ENCODE measurements at regions not wholly inside any gene's neighbourhood (a gene's known extent, or its start where the extent isn't known, plus 50 kb on each side); places are given as distances from the start of the nearest gene placed in this dataset.

GRCh38 chr20:40436011-40436410 lies 253.0 kb downstream of the MAFB start:
- Mint-ChIP-seq H3K4me1 (ENCODE audit: low read depth in 2 of 2) (no peaks in the 10 kb centered on the region), H3K27ac (no peak overlapping the region), H3K27me3 (peaks cover under 1 to 13% of the 10 kb centered on the region in 2 donors), H3K36me3 (no peaks in the 10 kb centered on the region), H3K9me3 (no peaks in the 10 kb centered on the region), H3K4me3 (no peak overlapping the region)
- ATAC-seq: no peak
- DNase-seq (ENCODE audit: low spot score): no peak

- H3K9me3 Mint-ChIP-seq: no peaks in the 10 kb centered on the region
- H3K36me3 Mint-ChIP-seq: no peaks in the 10 kb centered on the region
- no peak overlapping the region for H3K4me3 Mint-ChIP-seq
- H3K4me1 Mint-ChIP-seq (ENCODE audit: low read depth in 2 of 2): no peaks in the 10 kb centered on the region
- H3K27ac Mint-ChIP-seq: no peak overlapping the region
- peaks cover 4 to 15% of the 10 kb centered on the region in 2 donors for H3K27me3 Mint-ChIP-seq
- DNase-seq (ENCODE audit: low spot score): no peak
- ATAC-seq: peak in 1 of 2 donors; percentile 19
Observed at GRCh38 chr20:40435146-40435895, 253.7 kb downstream of the MAFB start.

- H3K27ac Mint-ChIP-seq: no peak overlapping the region
- H3K4me1 Mint-ChIP-seq (ENCODE audit: low read depth in 2 of 2): no peaks in the 10 kb centered on the region
- peaks cover 4 to 15% of the 10 kb centered on the region in 2 donors for H3K27me3 Mint-ChIP-seq
- H3K4me3 Mint-ChIP-seq: no peak overlapping the region
- no peak for DNase-seq (ENCODE audit: low spot score)
- no peaks in the 10 kb centered on the region for H3K9me3 Mint-ChIP-seq
- no peaks in the 10 kb centered on the region for H3K36me3 Mint-ChIP-seq
- ATAC-seq: no peak
Observed at GRCh38 chr20:40434122-40434521, 254.9 kb downstream of the MAFB start.

GRCh38 chr20:40433341-40433861 lies 255.6 kb downstream of the MAFB start:
- H3K36me3 Mint-ChIP-seq: no peaks in the 10 kb centered on the region
- ATAC-seq: peak; percentile 35 to 48
- H3K4me1 Mint-ChIP-seq (ENCODE audit: low read depth in 2 of 2): no peaks in the 10 kb centered on the region
- no peaks in the 10 kb centered on the region for H3K9me3 Mint-ChIP-seq
- no peak overlapping the region for H3K27ac Mint-ChIP-seq
- DNase-seq (ENCODE audit: low spot score): no peak
- H3K4me3 Mint-ChIP-seq: no peak overlapping the region
- peaks cover 7 to 19% of the 10 kb centered on the region in 2 donors for H3K27me3 Mint-ChIP-seq

GRCh38 chr20:40431611-40432010 lies 257.4 kb downstream of the MAFB start:
- no peak for ATAC-seq
- DNase-seq (ENCODE audit: low spot score): no peak
- H3K27me3 Mint-ChIP-seq: peaks cover 7 to 18% of the 10 kb centered on the region in 2 donors
- H3K27ac Mint-ChIP-seq: no peak overlapping the region
- no peaks in the 10 kb centered on the region for H3K9me3 Mint-ChIP-seq
- no peaks in the 10 kb centered on the region for H3K36me3 Mint-ChIP-seq
- no peaks in the 10 kb centered on the region for H3K4me1 Mint-ChIP-seq (ENCODE audit: low read depth in 2 of 2)
- no peak overlapping the region for H3K4me3 Mint-ChIP-seq

- Mint-ChIP-seq H3K36me3 (no peaks in the 10 kb centered on the region), H3K27ac (no peak overlapping the region), H3K27me3 (peaks cover 7 to 17% of the 10 kb centered on the region in 2 donors), H3K9me3 (no peaks in the 10 kb centered on the region), H3K4me3 (no peak overlapping the region), H3K4me1 (ENCODE audit: low read depth in 2 of 2) (no peaks in the 10 kb centered on the region)
- ATAC-seq (no peak), DNase-seq (ENCODE audit: low spot score) (no peak)
Observed at GRCh38 chr20:40431112-40431511, 257.9 kb downstream of the MAFB start.

GRCh38 chr20:40427026-40427425 lies 262.0 kb downstream of the MAFB start:
- no peaks in the 10 kb centered on the region for H3K9me3 Mint-ChIP-seq
- no peak overlapping the region for H3K4me3 Mint-ChIP-seq
- no peak for DNase-seq (ENCODE audit: low spot score)
- H3K36me3 Mint-ChIP-seq: no peaks in the 10 kb centered on the region
- H3K4me1 Mint-ChIP-seq (ENCODE audit: low read depth in 2 of 2): no peaks in the 10 kb centered on the region
- H3K27me3 Mint-ChIP-seq: peaks cover 12 to 25% of the 10 kb centered on the region in 2 donors
- H3K27ac Mint-ChIP-seq: no peak overlapping the region
- no peak for ATAC-seq

- peaks cover 9 to 28% of the 10 kb centered on the region in 2 donors for H3K27me3 Mint-ChIP-seq
- H3K27ac Mint-ChIP-seq: no peak overlapping the region
- no peaks in the 10 kb centered on the region for H3K36me3 Mint-ChIP-seq
- no peak overlapping the region for H3K4me3 Mint-ChIP-seq
- no peak for ATAC-seq
- no peaks in the 10 kb centered on the region for H3K9me3 Mint-ChIP-seq
- H3K4me1 Mint-ChIP-seq (ENCODE audit: low read depth in 2 of 2): no peaks in the 10 kb centered on the region
- DNase-seq (ENCODE audit: low spot score): no peak
Observed at GRCh38 chr20:40424695-40425094, 264.3 kb downstream of the MAFB start.

- no peak overlapping the region for H3K27ac Mint-ChIP-seq
- no peaks in the 10 kb centered on the region for H3K9me3 Mint-ChIP-seq
- no peak overlapping the region for H3K4me3 Mint-ChIP-seq
- ATAC-seq (no peak), DNase-seq (ENCODE audit: low spot score) (no peak)
- no peaks in the 10 kb centered on the region for H3K4me1 Mint-ChIP-seq (ENCODE audit: low read depth in 2 of 2)
- no peaks in the 10 kb centered on the region for H3K36me3 Mint-ChIP-seq
- peaks cover 5 to 31% of the 10 kb centered on the region in 2 donors for H3K27me3 Mint-ChIP-seq
Observed at GRCh38 chr20:40422656-40423055, 266.4 kb downstream of the MAFB start.

GRCh38 chr20:40416274-40416673 lies 272.8 kb downstream of the MAFB start:
- Mint-ChIP-seq H3K4me1 (ENCODE audit: low read depth in 2 of 2) (no peaks in the 10 kb centered on the region), H3K9me3 (peaks cover 6% of the 10 kb centered on the region), H3K36me3 (no peaks in the 10 kb centered on the region), H3K27me3 (peaks cover 0 to 23% of the 10 kb centered on the region in 2 donors), H3K27ac (no peak overlapping the region), H3K4me3 (no peak overlapping the region)
- ATAC-seq (no peak), DNase-seq (ENCODE audit: low spot score) (no peak)

- DNase-seq (ENCODE audit: low spot score): no peak
- ATAC-seq: no peak
- no peak overlapping the region for H3K27ac Mint-ChIP-seq
- H3K9me3 Mint-ChIP-seq: peaks cover 6% of the 10 kb centered on the region
- no peak overlapping the region for H3K4me3 Mint-ChIP-seq
- H3K36me3 Mint-ChIP-seq: no peaks in the 10 kb centered on the region
- no peaks in the 10 kb centered on the region for H3K4me1 Mint-ChIP-seq (ENCODE audit: low read depth in 2 of 2)
- H3K27me3 Mint-ChIP-seq: peaks cover 0 to 13% of the 10 kb centered on the region in 2 donors
Observed at GRCh38 chr20:40414843-40415615, 274.0 kb downstream of the MAFB start.

GRCh38 chr20:40410028-40410427 lies 279.0 kb downstream of the MAFB start:
- no peak for ATAC-seq

GRCh38 chr20:40397467-40397866 lies 291.6 kb downstream of the MAFB start:
- Mint-ChIP-seq H3K27ac (no peak overlapping the region), H3K9me3 (no peaks in the 10 kb centered on the region), H3K27me3 (no peaks in the 10 kb centered on the region), H3K36me3 (no peaks in the 10 kb centered on the region), H3K4me3 (no peak overlapping the region), H3K4me1 (ENCODE audit: low read depth in 2 of 2) (no peaks in the 10 kb centered on the region)
- ATAC-seq (no peak), DNase-seq (ENCODE audit: low spot score) (no peak)

More at GRCh38 chr20:40410028-40410427, 279.0 kb downstream of the MAFB start:
- H3K9me3 Mint-ChIP-seq: peaks cover 3% of the 10 kb centered on the region
- no peaks in the 10 kb centered on the region for H3K4me1 Mint-ChIP-seq (ENCODE audit: low read depth in 2 of 2)
- no peak for DNase-seq (ENCODE audit: low spot score)
- peaks cover 0 to 7% of the 10 kb centered on the region in 2 donors for H3K27me3 Mint-ChIP-seq
- no peak overlapping the region for H3K27ac Mint-ChIP-seq
- H3K36me3 Mint-ChIP-seq: no peaks in the 10 kb centered on the region
- no peak overlapping the region for H3K4me3 Mint-ChIP-seq

Data from natural killer cell treated with Interleukin-12 subunit alpha and Interleukin-12 subunit beta and Interleukin-15 and Interleukin-18, amount 100 ng/mL, for 72 hours (primary cell).